Activated naive CD8-positive, alpha-beta T cell treated with anti-CD3 and anti-CD28 coated beads, Interleukin-2, amount 50 U/mL, for 16 hours (primary cell): ENCODE measurements at regions not wholly inside any gene's neighbourhood (a gene's known extent, or its start where the extent isn't known, plus 50 kb on each side); places are given as distances from the start of the nearest gene placed in this dataset.
"Not testable (repeated sequence)": the region's sequence is repeated elsewhere in the genome, so short reads cannot be mapped to it uniquely, and the experiment has no call there.

Source experiments
- DNase-seq: peaks from one replicate; pipeline ENCODE4 v3.0.0-alpha.2; 2020; ENCODE audit warnings: low read depth, low spot score

GRCh38 chr18:42471885-42472284 lies 516.9 kb downstream of the PIK3C3 start:
- no peak for DNase-seq

GRCh38 chr18:42473611-42474010 lies 518.6 kb downstream of the PIK3C3 start:
- no peak for DNase-seq

- DNase-seq = no peak
Measured at GRCh38 chr18:42474577-42474976, 519.5 kb downstream of the PIK3C3 start.

GRCh38 chr18:42475157-42475556 lies 520.1 kb downstream of the PIK3C3 start:
- DNase-seq = no peak

- no peak for DNase-seq
Measured at GRCh38 chr18:42477267-42477666, 522.2 kb downstream of the PIK3C3 start.

GRCh38 chr18:42480441-42480840 lies 525.4 kb downstream of the PIK3C3 start:
- no peak for DNase-seq

- DNase-seq = no peak
Measured at GRCh38 chr18:42484648-42485047, 529.6 kb downstream of the PIK3C3 start.

- no peak for DNase-seq
Measured at GRCh38 chr18:42486271-42486670, 531.2 kb downstream of the PIK3C3 start.

GRCh38 chr18:42508683-42509296 lies 553.8 kb downstream of the PIK3C3 start:
- no peak for DNase-seq

GRCh38 chr18:42509750-42510415 lies 554.8 kb downstream of the PIK3C3 start:
- no peak for DNase-seq

- DNase-seq = no peak
Measured at GRCh38 chr18:42510540-42510939, 555.5 kb downstream of the PIK3C3 start.

GRCh38 chr18:42513441-42513840 lies 558.4 kb downstream of the PIK3C3 start:
- no peak for DNase-seq

- no peak for DNase-seq
Measured at GRCh38 chr18:42514512-42514911, 559.5 kb downstream of the PIK3C3 start.

- DNase-seq = no peak
Measured at GRCh38 chr18:42517896-42518295, 562.9 kb downstream of the PIK3C3 start.

GRCh38 chr18:42518331-42518730 lies 563.3 kb downstream of the PIK3C3 start:
- DNase-seq = not testable (repeated sequence)

GRCh38 chr18:42520138-42520537 lies 565.1 kb downstream of the PIK3C3 start:
- no peak for DNase-seq

GRCh38 chr18:42525905-42526304 lies 570.9 kb downstream of the PIK3C3 start:
- no peak for DNase-seq

- no peak for DNase-seq
Measured at GRCh38 chr18:42527766-42528165, 572.7 kb downstream of the PIK3C3 start.

GRCh38 chr18:42530276-42530675 lies 575.2 kb downstream of the PIK3C3 start:
- no peak for DNase-seq

GRCh38 chr18:42532119-42532518 lies 577.1 kb downstream of the PIK3C3 start:
- no peak for DNase-seq

GRCh38 chr18:42533009-42533575 lies 578.1 kb downstream of the PIK3C3 start:
- no peak for DNase-seq

- no peak for DNase-seq
Measured at GRCh38 chr18:42533616-42534015, 578.6 kb downstream of the PIK3C3 start.

GRCh38 chr18:42534313-42534712 lies 579.3 kb downstream of the PIK3C3 start:
- DNase-seq = no peak
